B cell (primary cell): ENCODE measurements at regions not wholly inside any gene's neighbourhood (a gene's known extent, or its start where the extent isn't known, plus 50 kb on each side); places are given as distances from the start of the nearest gene placed in this dataset.

Source experiments
- ATAC-seq: fragments of 200-7000 bp; cut with Tn5 transposase; one replicate; pipeline ENCODE4 v1.10.0; 2021; ENCODE audit warnings: low read depth, mild to moderate bottlenecking, moderate number of reproducible peaks, moderate library complexity
- CTCF ChIA-PET: fragments of 350-600 bp; sonication (Branson Sonifier 250); formaldehyde crosslinking; loops from one replicate; lab custom pipeline; 2021; ENCODE audit warnings: antibody characterized with exemption, inconsistent platforms; lab: Charles Lee
- POLR2A ChIA-PET: fragments of 350-600 bp; sonication (Branson Sonifier 250); formaldehyde crosslinking; loops from one replicate; lab custom pipeline; 2021; ENCODE audit warnings: antibody characterized with exemption; lab: Charles Lee
- DNase-seq: peaks from one replicate; pipeline ENCODE4 v3.0.0; 2013
- H2AFZ ChIP-seq: 2 replicates; pipeline ENCODE4 v1.6.1; 2012; ENCODE audit warnings: mild to moderate bottlenecking, low read depth, low read length; ENCODE audit not compliant: insufficient read depth, poor library complexity, severe bottlenecking
- H3K27ac ChIP-seq, 2 donors: 1 replicate in 1 of 2; 2 replicates in 1 of 2; pipeline ENCODE4 v1.5.1; 2012 to 2013; ENCODE audit warnings: low read length in 2 of 2, mild to moderate bottlenecking in 2 of 2, moderate library complexity in 1 of 2
- H3K27me3 ChIP-seq, 4 experiments: fragments of 200-600 bp in 1 of 4; sonication (generic) in 1 of 4; replicated peaks in 1 of 4; 1 replicate in 2 of 4; 2 replicates in 2 of 4; pipeline versions ENCODE4 v1.6.1 to v1.7.0; 2013 to 2016; ENCODE audit warnings: low read length in 3 of 4, mild to moderate bottlenecking in 2 of 4, mixed read lengths in 1 of 4, moderate library complexity in 1 of 4; ENCODE audit not compliant: insufficient read depth in 4 of 4, control insufficient read depth in 3 of 4; ENCODE audit errors: control extremely low read depth in 1 of 4
- H3K36me3 ChIP-seq, 2 experiments: replicated peaks in 1 of 2; 1 replicate in 1 of 2; 2 replicates in 1 of 2; pipeline versions ENCODE4 v1.6.1 to v1.7.1; 2013; ENCODE audit warnings: low read length in 1 of 2; ENCODE audit not compliant: insufficient read depth in 2 of 2, control insufficient read depth in 1 of 2; ENCODE audit errors: control extremely low read depth in 1 of 2, extremely low read depth in 1 of 2
- H3K4me1 ChIP-seq, 2 donors: fragments of 200-600 bp in 1 of 2; sonication (generic) in 1 of 2; 1 replicate in 1 of 2; 2 replicates in 1 of 2; pipeline versions ENCODE4 v1.5.1 to v1.6.1; 2013 to 2017; ENCODE audit warnings: low read length in 2 of 2; ENCODE audit not compliant: control insufficient read depth in 2 of 2, insufficient read depth in 2 of 2
- H3K4me2 ChIP-seq: replicated peaks from 2 replicates; pipeline ENCODE3; 2012; ENCODE audit warnings: mild to moderate bottlenecking, low read depth, low read length; ENCODE audit not compliant: poor library complexity, severe bottlenecking
- H3K4me3 ChIP-seq, 5 experiments: fragments of 200-600 bp in 1 of 5; sonication (generic) in 1 of 5; 1 replicate in 3 of 5; 2 replicates in 2 of 5; pipeline versions ENCODE4 v1.5.1 to v1.7.0; 2011 to 2016; ENCODE audit warnings: low read length in 4 of 5, mild to moderate bottlenecking in 4 of 5, low read depth in 2 of 5, control low read depth in 1 of 5, moderate library complexity in 1 of 5; ENCODE audit not compliant: insufficient read depth in 1 of 5; ENCODE audit errors: control extremely low read depth in 1 of 5, extremely low read depth in 1 of 5
- H3K79me2 ChIP-seq: fragments of 200-600 bp; sonication (generic); one replicate; pipeline ENCODE4 v1.6.0; 2016; ENCODE audit warnings: low read length; ENCODE audit not compliant: control insufficient read depth, insufficient read depth
- H3K9ac ChIP-seq: fragments of 200-600 bp; sonication (generic); 2 replicates; pipeline ENCODE4 v1.6.1; 2017; ENCODE audit warnings: mild to moderate bottlenecking, low read length, moderate library complexity
- H3K9me3 ChIP-seq, 3 donors: one replicate each; pipeline versions ENCODE4 v1.6.1 to v1.7.1; 2013; ENCODE audit warnings: low read length in 2 of 3; ENCODE audit not compliant: control insufficient read depth in 2 of 3, insufficient read depth in 1 of 3; ENCODE audit errors: control extremely low read depth in 1 of 3
- H4K20me1 ChIP-seq: 2 replicates; pipeline ENCODE4 v1.6.0; 2012; ENCODE audit warnings: mild to moderate bottlenecking, low read length; ENCODE audit not compliant: insufficient read depth, control insufficient read depth, poor library complexity, severe bottlenecking
- H3K27ac Mint-ChIP-seq: one replicate; pipeline ENCODE4 v1.8.0; 2021; ENCODE audit warnings: mixed read lengths
- H3K27me3 Mint-ChIP-seq: one replicate; pipeline ENCODE4 v1.8.0; 2021; ENCODE audit warnings: mixed read lengths
- H3K4me1 Mint-ChIP-seq: one replicate; pipeline ENCODE4 v1.8.0; 2021; ENCODE audit warnings: mixed read lengths
- H3K4me3 Mint-ChIP-seq: one replicate; pipeline ENCODE4 v1.8.0; 2021; ENCODE audit warnings: mixed read lengths
- H3K9me3 Mint-ChIP-seq: one replicate; pipeline ENCODE4 v1.8.0; 2022; ENCODE audit warnings: mixed read lengths; ENCODE audit not compliant: insufficient read depth
- CTCF ChIP-seq: fragments of 200-600 bp; IDR thresholded peaks from one replicate; pipeline ENCODE4 v1.8.0; 2022; ENCODE audit warnings: antibody characterized with exemption, mild to moderate bottlenecking
- EZH2 ChIP-seq: IDR thresholded peaks from 2 replicates; pipeline ENCODE4 v1.6.1; 2012; ENCODE audit warnings: borderline replicate concordance, low read depth, mild to moderate bottlenecking, moderate library complexity, low read length; ENCODE audit not compliant: insufficient read depth, poor library complexity, severe bottlenecking
- WGBS: methylation state at CpG from one replicate; pipeline ENCODE4 v1.1.5; 2013; ENCODE audit warnings: missing lambda C conversion rate; ENCODE audit not compliant: insufficient coverage; 5-methylcytosine and 5-hydroxymethylcytosine counted together
- intact Hi-C: fragments of 100-400 bp; cut with micrococcal nuclease; formaldehyde crosslinking; loops from one replicate; pipeline ENCODE4 v1.10.0; 2022

- ChIA-PET CTCF (no interaction called here), POLR2A (no interaction called here)
- intact Hi-C loops = no loop called here
- no peak for ATAC-seq
- H3K27ac Mint-ChIP-seq = no peak overlapping the region
- H3K4me2 ChIP-seq = no peak overlapping the region
- H3K4me3 ChIP-seq = no peak overlapping the region
- H3K9me3 ChIP-seq = no peaks in the 10 kb centered on the region
- WGBS = 89% methylated on average over 6 of the region's 6 CpGs
- no peaks in the 10 kb centered on the region for H3K9me3 Mint-ChIP-seq
- TF ChIP-seq EZH2 (no peak), CTCF (no peak)
- peaks cover 10% of the 10 kb centered on the region for H3K27me3 Mint-ChIP-seq
- H2AFZ ChIP-seq = no peak overlapping the region
- H4K20me1 ChIP-seq = no peaks in the 10 kb centered on the region
- no peak for DNase-seq
- no peak overlapping the region for H3K27ac ChIP-seq
- peaks cover 0 to 9% (median 0%) of the 10 kb centered on the region in 4 experiments for H3K27me3 ChIP-seq
- H3K4me1 ChIP-seq = no peaks in the 10 kb centered on the region
- no peaks in the 10 kb centered on the region for H3K36me3 ChIP-seq
- H3K4me1 Mint-ChIP-seq = no peaks in the 10 kb centered on the region
- H3K4me3 Mint-ChIP-seq = no peak overlapping the region
- H3K79me2 ChIP-seq = no peaks in the 10 kb centered on the region
- H3K9ac ChIP-seq = no peak overlapping the region
Observed at GRCh38 chr5:154542000-154542399, 64.0 kb upstream of the HAND1 start.

- ATAC-seq = no peak
- Histone ChIP-seq H3K9ac (no peak overlapping the region), H3K4me1 (no peaks in the 10 kb centered on the region), H3K4me3 (no peak overlapping the region), H3K27me3 (peaks cover 0 to 9% (median 0%) of the 10 kb centered on the region in 4 experiments), H2AFZ (no peak overlapping the region), H4K20me1 (no peaks in the 10 kb centered on the region), H3K36me3 (no peaks in the 10 kb centered on the region), H3K27ac (no peak overlapping the region), H3K4me2 (no peak overlapping the region), H3K79me2 (no peaks in the 10 kb centered on the region), H3K9me3 (no peaks in the 10 kb centered on the region)
- TF ChIP-seq CTCF = no peak
- no peak for TF ChIP-seq EZH2
- Mint-ChIP-seq H3K4me1 (no peaks in the 10 kb centered on the region), H3K27ac (no peak overlapping the region), H3K27me3 (peaks cover 14% of the 10 kb centered on the region), H3K4me3 (no peak overlapping the region), H3K9me3 (no peaks in the 10 kb centered on the region)
- ChIA-PET CTCF (no interaction called here), POLR2A (no interaction called here)
- DNase-seq = no peak
- intact Hi-C loops = no loop called here
- 86% methylated on average over 11 of the region's 11 CpGs for WGBS
Observed at GRCh38 chr5:154541553-154541952, 63.5 kb upstream of the HAND1 start.
